ENCODE measurements at regions not wholly inside any gene's neighbourhood (a gene's known extent, or its start where the extent isn't known, plus 50 kb on each side); places are given as distances from the start of the nearest gene placed in this dataset.

GRCh38 chr9:135286961-135287360 is 192.6 kb upstream of the PPP1R26 start:
- no peak for TF ChIP-seq EZH2phosphoT487 (conservative IDR thresholded peaks at IDR 0.05; ENCODE audit: low read length)
- TF ChIP-seq, protein P1, sequence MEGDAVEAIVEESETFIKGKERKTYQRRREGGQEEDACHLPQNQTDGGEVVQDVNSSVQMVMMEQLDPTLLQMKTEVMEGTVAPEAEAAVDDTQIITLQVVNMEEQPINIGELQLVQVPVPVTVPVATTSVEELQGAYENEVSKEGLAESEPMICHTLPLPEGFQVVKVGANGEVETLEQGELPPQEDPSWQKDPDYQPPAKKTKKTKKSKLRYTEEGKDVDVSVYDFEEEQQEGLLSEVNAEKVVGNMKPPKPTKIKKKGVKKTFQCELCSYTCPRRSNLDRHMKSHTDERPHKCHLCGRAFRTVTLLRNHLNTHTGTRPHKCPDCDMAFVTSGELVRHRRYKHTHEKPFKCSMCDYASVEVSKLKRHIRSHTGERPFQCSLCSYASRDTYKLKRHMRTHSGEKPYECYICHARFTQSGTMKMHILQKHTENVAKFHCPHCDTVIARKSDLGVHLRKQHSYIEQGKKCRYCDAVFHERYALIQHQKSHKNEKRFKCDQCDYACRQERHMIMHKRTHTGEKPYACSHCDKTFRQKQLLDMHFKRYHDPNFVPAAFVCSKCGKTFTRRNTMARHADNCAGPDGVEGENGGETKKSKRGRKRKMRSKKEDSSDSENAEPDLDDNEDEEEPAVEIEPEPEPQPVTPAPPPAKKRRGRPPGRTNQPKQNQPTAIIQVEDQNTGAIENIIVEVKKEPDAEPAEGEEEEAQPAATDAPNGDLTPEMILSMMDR (IDR thresholded peaks at IDR 0.05; ENCODE audit: insufficient read depth, low read length, poor library complexity, severe bottlenecking): no peak
